GM23248 (cell line): ENCODE measurements at regions not wholly inside any gene's neighbourhood (a gene's known extent, or its start where the extent isn't known, plus 50 kb on each side); places are given as distances from the start of the nearest gene placed in this dataset.

Experiments
- EZH2 ChIP-seq: fragments of 200-600 bp; sonication (generic); IDR thresholded peaks from 2 replicates; pipeline ENCODE4 v1.6.1; 2018; ENCODE audit warnings: antibody characterized with exemption, mild to moderate bottlenecking; ENCODE audit not compliant: insufficient read depth, poor library complexity, severe bottlenecking
- EZH2phosphoT487 ChIP-seq: fragments of 200-600 bp; sonication (generic); IDR thresholded peaks from 2 replicates; pipeline ENCODE4 v1.6.1; 2018; ENCODE audit warnings: antibody characterized with exemption, moderate library complexity, mild to moderate bottlenecking, low read depth; ENCODE audit not compliant: insufficient read depth

- TF ChIP-seq EZH2 = no peak
- TF ChIP-seq EZH2phosphoT487 = no peak
Measured at GRCh38 chr16:82404586-82405315, 222.0 kb upstream of the CDH13 start.
